NCI-H345 treated with DMSO at 0.1 percent for 48 hours (cell line): ENCODE measurements at regions not wholly inside any gene's neighbourhood (a gene's known extent, or its start where the extent isn't known, plus 50 kb on each side); places are given as distances from the start of the nearest gene placed in this dataset.

Experiments used
- DNase-seq: peaks from one replicate; lab custom pipeline; 2025; ENCODE audit not compliant: unreplicated experiment; lab: John Stamatoyannopoulos, UW

- DNase-seq, result no peak
These were observed 463.5 kb downstream of the HTR7 start for GRCh38 chr10:90394311-90394710.

DNA sequence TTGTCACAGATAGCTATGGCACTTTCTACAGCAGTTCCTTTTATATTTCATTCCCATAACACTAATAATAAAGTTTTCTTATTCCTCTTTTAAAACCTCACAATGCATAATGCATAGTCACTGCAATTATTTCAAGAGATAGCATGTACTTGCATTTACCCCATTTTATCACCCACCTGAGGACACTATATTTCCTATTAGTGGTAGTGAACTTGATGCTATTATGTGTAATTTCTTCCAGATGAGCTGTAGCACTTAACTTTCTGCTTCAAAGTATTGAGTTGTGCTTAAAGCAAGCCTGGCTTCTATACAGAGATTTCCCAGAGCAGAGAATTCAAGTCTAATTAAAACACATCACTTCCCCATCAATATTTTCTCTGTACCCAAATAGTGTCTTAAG, 461.1 kb downstream of the HTR7 start:
- no peak for DNase-seq

- DNase-seq, result no peak
These were observed 459.3 kb downstream of the HTR7 start for GRCh38 chr10:90398566-90398965.

- no peak for DNase-seq
These were observed 458.1 kb downstream of the HTR7 start for GRCh38 chr10:90399782-90400181.

DNA sequence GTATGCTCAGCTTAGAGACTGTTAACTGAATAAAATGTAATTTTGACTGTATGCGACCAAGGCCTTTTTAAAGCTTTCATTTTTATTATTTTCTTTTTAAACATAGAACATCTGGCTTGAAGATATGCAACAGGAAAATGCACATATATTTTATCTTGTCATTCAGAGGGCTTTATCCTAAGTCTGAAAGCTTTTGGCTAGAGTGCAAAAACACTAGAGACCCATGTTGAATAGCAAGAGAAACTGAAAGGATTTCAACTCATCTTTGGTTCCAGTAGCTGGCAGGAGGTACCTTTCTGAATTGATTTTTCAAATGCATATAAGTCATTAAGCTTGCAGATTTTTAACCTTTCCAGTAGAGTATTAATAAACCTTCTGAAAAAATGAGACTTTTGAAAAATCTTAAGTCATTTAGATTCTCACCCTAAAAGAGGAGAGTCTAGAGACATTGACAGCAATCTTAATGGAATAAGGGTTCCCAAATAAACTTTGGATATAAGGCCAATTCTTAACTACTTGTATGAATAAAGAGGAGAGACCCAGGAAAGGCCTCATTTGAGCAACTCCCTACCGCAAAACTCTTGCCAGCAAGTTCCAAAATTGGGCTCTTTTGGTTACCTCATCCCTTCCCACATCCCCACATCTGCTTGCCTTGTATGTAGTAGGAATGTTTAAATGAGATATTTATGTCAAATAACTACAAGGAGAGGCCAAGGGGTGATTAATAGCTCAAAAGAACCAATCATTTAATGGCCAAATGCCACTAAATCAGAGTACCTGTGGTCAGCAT, 454.4 kb downstream of the HTR7 start:
- no peak for DNase-seq

DNA sequence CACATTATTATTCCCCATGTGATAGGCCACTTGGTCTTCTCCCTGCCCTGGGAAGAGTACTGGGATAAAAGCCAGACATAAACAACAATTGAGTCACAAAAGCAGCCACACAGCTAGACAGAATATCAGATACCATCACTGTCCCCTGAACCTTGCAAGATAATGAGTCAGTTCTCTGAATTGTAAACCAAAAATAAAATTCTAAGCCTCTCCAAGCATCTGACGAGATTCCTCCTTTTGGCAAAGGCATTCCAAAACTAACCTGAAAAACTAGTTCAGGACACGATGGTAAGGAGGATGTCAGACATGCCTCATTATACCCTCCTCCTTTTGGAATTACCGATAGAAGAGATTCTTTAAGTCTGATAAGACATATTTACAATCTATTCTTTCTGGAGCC, 450.7 kb downstream of the HTR7 start:
- DNase-seq, result no peak

GRCh38 chr10:90407851-90408250, 450.0 kb downstream of the HTR7 start:
- no peak for DNase-seq

GRCh38 chr10:90412582-90412981, 445.3 kb downstream of the HTR7 start:
- no peak for DNase-seq

- no peak for DNase-seq
These were observed 444.6 kb downstream of the HTR7 start for GRCh38 chr10:90413196-90413595.

- DNase-seq, result no peak
These were observed 442.9 kb downstream of the HTR7 start for GRCh38 chr10:90414926-90415325.

GRCh38 chr10:90417029-90417428, 440.8 kb downstream of the HTR7 start:
- DNase-seq, result no peak

- no peak for DNase-seq
These were observed 440.2 kb downstream of the HTR7 start for GRCh38 chr10:90417476-90418210.

GRCh38 chr10:90418869-90419652, 438.8 kb downstream of the HTR7 start:
- no peak for DNase-seq

GRCh38 chr10:90420637-90421318, 437.1 kb downstream of the HTR7 start:
- no peak for DNase-seq

- DNase-seq, result no peak
These were observed 436.0 kb downstream of the HTR7 start for GRCh38 chr10:90421874-90422273.

DNA sequence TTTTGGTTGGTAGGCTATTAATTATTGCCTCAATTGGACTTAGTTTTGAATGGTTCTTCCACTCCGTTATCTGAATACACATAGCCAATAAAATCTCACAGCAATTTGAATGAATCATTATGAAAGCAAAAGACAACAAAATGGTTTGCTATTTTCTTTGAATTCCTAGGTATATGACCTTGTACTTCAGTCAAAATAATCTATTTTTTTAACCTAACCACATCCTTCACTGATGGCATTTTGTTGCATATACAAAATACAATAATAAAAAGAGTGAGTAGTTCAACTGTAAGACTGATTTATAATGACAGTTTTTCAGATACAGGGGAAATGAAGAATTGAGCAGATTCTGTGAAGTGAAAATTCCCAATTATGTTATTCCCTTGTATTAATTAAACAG, 433.1 kb downstream of the HTR7 start:
- no peak for DNase-seq

- no peak for DNase-seq
These were observed 427.7 kb downstream of the HTR7 start for GRCh38 chr10:90430186-90430585.

DNA sequence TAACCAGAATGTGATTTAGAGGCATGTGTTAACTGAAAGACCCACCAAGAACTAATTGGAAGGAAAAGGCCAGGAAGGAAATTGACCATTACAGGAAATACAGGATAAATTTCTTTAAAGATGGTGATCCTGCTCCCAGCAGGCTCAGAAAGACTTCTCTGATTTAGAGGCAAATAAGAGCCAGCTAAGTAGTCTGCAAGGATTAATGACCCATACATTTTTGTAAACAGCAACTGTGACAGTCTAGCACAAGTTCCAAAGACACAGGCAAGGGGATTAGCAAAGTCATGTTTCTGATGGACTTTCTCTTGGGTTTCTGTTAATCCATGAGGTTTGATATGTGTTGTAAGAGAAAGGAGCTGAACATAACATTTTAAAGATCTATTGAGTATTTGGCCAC, 425.0 kb downstream of the HTR7 start:
- no peak for DNase-seq

GRCh38 chr10:90435296-90435695, 422.5 kb downstream of the HTR7 start:
- no peak for DNase-seq

GRCh38 chr10:90437452-90437851, 420.4 kb downstream of the HTR7 start:
- no peak for DNase-seq

GRCh38 chr10:90440870-90441269, 417.0 kb downstream of the HTR7 start:
- DNase-seq, result no peak
